Activated CD4-positive, alpha-beta T cell treated with anti-CD3 and anti-CD28 coated beads, Interleukin-2, Interleukin-6, amounts not matched to agents 100 ng/mL and 50 ng/mL, durations not matched to agents 16 hours and 8 hours (primary cell): ENCODE measurements at regions not wholly inside any gene's neighbourhood (a gene's known extent, or its start where the extent isn't known, plus 50 kb on each side); places are given as distances from the start of the nearest gene placed in this dataset.

ENCODE experiments used
- DNase-seq: peaks from one replicate; pipeline ENCODE4 v3.0.0-alpha.2; 2020

DNA sequence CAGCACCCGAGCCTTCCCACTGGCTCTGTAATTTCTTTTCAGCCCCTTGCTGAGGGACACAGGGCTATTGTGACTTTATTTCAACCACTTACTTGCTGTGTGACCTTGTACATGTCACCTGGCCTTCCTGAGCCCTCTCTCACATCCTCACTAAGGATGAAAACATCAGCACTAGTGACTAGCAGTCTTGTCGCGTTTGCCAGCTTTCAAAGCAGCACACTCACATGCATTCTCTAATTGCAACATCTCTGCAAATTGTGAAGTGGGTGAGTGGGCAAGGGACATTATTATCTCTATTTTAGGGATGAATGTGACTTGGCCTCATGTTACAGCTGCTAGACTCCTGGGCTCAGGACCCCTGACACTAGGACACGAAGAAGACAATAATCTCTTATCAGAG is 144.5 kb downstream of the SEC61B start:
- no peak for DNase-seq

DNA sequence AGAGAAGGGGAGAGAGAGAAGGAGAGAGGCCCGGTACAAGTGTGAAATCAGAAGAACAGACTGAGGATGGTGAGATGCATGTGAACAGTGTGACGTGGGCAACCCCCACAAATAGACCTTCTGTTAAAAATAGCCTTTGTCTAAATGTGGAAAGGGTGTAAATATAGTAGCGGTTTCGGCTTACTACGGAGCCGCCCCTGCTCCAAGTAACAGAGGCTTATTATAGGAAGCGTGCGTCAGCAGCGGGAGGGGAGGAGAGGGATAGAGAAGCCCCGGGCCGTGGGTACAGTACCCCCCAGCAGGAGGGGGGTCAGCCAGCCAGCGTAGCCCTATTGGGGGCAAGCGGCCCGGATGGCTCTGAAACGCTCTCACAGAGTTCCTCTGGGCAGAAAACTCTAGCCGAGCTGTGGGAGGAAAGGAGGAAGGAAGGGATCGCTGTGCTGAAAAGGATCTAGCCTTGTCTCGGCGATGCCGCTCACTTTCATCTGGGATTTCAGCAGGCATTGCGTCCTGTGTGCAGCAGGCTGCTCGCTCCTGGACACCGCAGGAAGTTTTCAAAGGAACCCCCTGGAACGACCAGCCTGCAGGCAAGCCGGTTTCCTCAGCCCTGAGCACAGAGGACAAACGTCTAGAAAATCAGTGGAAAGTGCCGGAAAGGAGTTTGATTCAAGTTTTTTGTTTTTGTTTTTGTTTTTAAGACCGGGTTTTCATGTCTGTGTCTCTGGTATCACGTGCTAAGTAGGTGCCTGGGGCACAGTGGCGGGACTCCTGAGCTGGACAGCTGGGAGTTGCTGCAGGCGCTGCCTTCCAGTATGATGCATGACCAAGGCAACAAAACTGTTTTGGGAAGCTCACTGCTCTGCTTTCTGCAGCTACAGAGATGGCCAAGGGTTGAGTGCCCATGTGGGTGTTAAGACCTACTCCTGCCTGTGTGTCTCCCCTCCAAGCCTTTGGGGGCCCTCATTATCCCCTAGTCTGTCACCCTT is 146.6 kb downstream of the SEC61B start:
- DNase-seq, result no peak

DNA sequence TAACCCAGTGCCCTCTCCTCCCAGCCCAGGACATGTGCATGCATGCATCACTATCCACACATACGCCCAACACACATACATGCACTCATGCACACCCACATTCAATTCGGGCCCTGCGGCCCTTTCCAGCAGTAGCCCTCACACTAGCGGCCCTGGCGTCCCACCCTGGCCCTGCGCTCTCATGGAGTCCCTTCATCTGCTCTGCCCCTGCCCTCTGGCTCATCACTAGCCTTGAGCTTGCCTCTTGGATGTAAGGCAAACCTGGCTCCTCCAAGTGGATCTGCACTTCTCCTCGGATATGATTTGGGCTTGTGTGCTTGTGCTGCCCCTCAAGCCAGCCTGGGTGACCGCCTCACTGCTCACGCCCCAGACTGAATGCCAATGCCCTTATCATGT is 147.2 kb downstream of the SEC61B start:
- no peak for DNase-seq

DNA sequence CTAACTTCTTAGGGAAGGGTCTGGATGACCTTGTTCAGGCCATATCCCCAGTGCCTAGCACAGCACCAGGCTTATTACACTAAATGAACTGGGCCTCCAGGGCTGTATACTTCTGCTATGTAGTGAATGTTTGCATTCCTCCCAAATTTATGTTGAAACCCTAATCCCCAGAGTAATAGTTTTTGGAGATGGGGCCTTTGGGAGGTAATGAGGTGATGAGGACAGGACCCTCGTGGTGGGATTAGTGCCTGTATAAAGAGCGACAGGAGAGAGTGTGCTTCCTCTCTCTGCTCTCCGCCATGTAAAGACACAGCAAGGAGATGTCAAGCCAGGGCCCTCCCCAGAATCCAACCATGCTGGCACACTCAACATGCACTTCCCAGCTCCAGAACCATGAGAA is 148.3 kb downstream of the SEC61B start:
- DNase-seq, result no peak

DNA sequence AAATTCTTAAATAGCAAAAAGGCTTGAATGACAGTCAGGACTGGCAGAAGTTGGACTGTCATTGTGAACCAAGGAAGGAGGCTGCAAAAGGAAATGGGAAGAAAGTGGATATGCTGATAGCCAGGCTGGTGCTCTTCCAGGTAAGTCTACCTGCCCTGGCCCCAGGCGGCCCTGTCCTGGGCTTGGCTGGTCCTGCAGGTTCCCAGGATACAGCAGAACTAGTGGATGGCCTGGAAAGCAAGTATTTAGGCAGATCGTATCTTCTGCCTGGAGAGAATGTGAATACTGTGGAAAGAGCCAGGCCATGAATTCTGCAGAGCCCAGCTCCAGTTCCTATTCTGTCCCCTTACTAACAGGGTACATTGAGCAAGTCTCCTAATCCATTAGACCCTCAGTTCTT is 149.3 kb downstream of the SEC61B start:
- DNase-seq, result no peak

DNA sequence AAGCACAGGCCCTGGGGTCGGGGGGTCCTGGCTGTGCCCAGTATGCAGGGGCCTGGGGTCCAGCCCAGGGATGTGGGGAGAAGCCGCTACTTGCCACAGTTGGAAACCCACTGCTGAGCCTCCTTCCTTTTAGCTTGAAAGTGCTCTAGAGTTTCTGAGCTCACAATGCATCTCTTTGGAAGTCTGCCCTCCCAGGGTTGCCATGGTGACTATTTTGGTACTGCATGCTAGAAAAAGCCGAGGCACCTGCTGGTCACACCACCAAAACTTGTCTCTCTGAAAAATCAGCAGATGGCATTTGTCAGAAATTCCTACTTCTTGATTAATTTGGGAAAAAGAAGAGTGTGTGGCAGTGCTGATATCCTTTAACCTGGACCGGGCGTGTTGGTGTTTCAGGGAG is 151.8 kb downstream of the SEC61B start:
- DNase-seq, result no peak

DNA sequence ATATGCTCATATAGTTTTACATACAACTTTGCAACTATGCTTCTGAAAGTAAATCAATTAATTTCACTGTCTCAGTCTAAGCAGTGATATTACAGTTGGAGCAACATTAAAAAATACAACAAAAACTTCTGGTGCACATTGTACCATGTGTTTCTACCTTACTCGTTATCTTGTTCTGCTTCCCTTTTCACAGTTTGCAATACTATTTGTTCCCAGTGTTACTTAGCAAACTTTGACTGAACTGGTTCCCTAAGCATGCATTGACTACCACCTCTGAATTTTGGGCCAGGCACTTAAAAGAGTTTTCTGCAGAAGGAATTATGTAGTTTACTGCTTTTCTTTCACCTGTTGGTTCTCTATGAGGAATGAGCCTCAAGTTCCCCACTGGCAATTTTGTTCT is 152.7 kb downstream of the SEC61B start:
- no peak for DNase-seq

DNA sequence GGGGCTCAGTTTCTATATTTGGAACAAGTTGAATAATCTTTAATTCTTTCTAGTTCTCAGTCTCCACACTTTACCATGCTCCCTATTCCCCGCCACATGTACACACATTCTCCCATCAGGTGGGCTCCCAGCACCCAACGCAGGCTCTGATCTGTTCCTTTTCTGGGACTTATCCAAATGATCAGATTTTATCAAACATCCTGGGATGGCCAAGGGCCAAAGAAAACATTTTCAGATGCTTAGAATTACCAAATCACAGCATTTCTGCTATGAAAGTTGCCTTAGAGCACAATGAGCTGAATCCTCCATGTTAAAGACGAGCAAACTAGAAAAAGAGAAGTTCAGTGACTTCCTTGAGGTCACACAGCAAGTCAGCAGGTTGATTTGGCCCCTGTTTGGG is 153.4 kb downstream of the SEC61B start:
- no peak for DNase-seq

DNA sequence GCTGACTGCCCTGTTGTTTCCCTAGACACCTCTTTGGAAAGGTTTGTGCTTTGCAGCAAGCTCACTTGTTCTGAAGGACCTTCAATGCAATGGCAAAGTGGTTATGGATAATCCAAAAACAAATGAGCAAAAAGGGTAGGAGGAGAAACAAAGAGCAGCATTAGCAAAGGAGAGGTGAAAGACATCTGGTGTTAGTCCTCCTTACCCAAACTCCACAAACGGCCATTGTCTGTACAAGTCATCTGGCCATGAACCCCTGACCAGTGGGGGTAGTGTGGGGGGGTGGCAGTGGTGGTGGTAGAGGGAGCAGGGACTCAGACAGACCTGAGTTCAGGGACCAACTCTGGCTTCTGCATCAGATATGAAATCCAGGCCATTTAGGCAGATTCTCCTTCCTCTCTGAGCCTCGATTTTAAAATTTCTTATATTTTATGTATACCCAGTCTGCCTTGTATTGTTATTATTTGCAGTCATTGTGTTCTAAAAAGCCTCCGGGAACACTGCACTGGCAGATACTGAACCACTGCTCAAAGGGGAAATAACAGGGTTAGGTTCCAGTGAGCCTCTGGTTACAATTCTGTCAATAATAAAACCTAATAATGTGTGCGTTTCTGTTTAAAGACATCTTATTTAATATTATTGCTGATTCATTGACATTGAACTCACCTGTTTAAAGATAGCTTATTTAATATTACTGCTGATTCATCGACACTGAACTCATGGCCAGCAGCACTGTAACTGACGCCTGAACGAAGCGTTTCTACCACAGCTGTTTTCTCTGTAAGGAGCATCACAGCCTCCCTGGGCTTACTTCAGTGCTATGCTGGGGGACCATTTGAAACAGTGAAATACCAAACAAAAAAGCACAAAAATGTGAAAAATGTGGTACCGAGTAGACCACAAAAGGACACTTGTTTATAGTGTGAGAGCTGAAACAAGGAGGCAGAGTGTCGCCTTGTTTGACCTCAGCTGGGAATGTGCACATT is 156.0 kb downstream of the SEC61B start:
- no peak for DNase-seq

DNA sequence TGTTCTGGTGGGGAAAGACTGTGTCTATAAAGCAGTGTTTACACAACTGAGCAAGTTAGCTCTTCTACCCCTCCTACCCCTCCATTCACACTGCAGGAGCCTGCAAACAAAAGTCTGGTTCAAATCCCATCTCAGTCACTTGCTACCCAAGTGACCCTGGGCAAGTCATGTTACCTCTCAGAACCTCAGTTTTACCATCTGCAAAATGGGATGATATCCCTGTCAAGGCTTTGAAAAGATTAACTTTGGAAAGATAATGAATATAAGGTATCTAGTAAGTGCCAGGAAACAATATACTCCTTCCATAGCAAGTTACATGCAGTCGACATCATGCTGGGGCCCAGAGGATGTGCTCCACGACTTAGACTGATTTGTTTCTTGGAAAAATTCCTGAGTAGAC is 161.5 kb downstream of the SEC61B start:
- DNase-seq, result no peak

DNA sequence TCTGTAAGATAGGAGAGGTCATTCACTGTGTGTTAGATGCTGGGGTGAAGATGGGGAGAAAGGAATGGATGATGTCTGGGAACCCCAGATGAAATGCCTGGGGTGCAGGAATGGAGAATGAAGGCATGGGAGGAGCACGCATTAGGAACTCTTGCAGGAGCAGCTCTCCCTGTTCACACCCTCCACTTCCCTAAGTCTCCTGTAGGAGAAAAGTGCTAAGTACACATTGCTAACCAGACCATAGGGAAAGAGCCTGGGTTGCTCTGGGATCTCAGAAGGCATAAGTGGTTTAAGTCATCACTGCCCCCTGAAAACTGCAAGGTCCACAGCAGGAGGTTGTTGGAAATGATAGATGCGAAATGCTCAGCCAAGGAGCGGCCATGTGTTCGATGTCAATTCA is 163.1 kb downstream of the SEC61B start:
- DNase-seq, result no peak

DNA sequence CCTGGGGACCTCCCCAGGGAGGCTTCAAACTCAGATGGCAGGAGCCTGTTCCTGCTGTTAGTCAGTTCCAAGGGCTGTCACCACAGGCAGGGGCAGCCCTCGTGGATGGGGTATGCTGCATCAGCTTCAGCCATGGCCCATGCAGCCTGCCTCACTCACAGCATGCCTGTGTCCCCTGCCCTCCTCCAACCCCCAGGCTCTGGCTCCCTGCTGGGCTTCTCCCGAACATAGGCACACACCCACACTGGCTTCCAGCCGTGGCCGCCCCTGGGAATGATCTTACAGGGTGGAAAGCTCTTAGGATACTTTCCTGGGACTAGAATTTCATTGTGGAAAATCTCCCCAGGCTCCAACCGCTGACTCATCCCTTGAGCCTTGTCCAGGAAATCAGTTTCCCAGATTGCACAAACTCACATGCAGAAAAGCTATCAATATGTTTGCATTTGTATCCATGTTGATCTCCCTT is 163.8 kb downstream of the SEC61B start:
- DNase-seq, result no peak

DNA sequence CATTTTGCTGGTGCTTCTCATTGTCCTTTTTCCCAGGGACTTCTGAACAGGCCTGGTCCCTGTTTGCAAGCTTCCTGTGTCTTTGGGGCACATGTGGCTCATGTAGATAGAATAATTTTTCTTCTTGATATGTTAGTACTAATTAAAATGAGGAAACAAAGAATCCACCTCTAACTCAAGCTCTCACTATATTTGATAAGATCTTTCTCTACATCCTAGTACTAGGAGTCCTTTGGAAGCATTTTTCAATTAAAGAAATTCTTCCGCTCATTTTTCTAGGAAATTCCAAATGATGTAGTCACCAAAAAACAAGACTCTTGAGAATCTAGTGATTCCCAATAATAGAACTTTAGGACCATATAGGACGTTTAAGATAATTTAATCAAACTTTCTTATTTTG is 165.3 kb downstream of the SEC61B start:
- DNase-seq, result no peak

DNA sequence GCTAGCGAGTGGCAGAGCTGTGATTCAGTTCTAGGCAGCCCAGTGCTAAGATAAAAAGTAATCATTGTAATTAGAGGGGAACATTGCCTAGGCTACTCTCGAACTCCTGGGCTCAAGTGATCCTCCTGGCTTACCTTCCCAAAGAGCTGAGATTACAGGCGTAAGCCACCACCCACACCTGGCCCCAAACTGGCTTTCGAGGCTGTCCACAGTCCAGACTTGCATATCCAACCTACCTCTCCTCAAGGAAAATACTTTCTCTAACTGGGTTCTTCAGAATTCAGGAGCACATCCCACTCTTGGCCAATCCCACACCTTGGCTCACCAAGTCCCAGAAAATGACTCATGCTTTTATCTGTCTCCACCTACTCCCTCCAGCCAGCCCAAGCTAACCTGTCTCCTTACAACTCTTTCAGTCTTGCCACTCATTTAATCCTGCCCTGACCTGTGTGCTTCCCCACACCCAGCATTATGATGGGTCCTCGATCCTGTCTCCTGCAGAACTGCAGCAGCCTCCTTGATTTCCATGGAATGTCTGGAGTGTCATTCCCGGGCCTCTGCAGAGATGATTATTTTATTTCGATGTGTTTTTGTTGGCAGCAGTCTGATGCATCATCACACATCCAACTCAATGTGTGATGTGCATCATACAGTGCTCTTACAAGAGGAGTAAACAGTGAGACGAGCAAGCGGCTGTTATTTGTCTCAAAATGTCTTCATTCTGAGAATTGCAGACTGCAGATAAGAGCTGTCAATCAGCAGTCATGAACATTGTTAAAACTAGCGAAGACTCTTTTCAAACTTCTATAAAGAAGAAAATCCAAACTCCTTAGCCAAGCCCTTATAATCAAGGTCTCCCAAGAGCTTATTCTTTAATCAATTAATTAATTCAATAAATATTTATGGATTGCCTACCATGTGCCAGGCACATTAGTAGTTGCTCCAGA is 167.3 kb downstream of the SEC61B start:
- no peak for DNase-seq

DNA sequence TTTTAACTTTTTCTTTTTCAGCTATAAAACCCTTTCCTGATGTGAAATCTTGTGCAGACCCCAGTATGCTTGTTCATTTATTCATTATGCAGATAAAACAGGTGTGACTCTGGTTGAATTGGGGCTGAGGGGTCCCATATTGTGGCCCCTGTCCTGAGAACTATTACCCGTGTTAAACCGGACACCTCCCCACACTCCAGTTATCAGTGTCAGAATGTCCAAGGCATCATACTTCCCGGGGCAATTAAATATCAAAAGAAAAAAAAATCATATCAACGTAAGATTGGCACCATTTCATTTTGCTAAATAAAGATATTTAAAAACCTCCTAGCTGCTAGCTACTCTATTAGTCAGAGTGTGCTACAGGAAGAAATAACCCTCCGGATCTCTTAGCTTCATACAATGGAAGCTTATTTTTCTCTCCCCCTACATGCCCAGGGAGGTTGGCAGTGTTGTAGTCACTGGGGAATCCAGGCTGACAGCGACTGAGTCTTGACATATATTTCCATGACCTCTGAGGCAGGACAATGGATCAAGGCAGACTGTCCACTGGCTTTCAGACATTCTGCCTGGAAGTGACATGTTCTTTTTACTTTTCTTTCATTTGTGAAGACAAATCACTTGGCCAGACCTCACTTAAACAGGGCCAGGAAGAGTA is 170.0 kb downstream of the SEC61B start:
- no peak for DNase-seq

DNA sequence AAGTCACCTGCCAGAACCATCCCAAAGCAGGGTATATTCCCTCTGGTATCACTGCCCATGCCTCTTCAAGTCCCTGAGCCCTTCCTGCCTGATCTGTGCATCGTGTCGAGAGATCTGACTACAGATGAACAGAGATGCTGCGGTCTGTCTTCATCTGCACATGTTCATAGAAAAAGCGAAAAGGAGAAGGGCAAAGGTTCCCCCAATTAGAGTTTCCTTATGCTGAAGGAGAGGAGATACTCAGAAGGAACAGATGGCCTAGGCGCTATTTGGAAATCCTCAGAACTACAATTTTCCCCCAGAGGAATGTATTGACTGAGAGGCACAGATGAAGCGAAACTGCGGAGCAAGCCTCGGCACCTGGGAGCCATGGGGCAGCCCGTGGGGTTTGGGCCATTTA is 170.9 kb downstream of the SEC61B start:
- no peak for DNase-seq

DNA sequence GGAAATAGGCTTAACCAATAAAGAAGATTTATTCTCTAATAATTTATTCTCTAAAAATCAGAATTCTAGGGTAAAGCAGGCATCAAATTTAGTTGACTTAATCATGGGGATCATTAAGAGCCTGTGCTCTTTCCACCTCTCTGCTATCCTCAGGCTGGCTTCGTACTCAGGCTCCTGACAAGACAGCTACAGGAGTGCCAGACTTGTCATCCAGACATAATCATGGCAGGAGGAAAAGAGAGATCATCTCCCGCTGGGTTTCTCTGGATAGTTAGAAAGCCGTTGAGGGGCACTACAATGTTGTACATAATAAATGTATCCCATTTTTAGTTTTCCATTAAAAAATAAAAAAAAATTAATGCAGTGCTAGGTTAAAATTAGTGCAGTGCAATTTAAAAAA is 171.9 kb downstream of the SEC61B start:
- no peak for DNase-seq

DNA sequence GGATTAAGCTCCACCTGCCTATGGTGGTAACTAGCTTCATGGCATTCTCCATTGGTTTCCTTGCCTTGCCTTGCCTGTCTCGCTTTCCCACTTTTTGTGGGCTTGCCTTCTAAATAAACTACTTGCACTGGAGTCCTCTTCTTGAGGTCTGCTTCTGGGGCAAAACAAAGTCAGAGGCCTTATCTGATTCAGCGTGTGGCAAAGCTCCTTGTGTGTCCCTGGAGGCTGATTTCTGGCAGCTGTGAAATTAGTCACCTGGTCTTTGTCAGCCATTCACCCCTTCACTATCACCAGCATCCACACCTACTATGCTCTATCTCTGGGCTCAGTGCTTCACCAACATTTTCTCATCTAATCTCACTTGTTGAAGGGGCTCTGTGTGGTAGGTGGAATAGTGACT is 176.2 kb downstream of the SEC61B start:
- no peak for DNase-seq

DNA sequence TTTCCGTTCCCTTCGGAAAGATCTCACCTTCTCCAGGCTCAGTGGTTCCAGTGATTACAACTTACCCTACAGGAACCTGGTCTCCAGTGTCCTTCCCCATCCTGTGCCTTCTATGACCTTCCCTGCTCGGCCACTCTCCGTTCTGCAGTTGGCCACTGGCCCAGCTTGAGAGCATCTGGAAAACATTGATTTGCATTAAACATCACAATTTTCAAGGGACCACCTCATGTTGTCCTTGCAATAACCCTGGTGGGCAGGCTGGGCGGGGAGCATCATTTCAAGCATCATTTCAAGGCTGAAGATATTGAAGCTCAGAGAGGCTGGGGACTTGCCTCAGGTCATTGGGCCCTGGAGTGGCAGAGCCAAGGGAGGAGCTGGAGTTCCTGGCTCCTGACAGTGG is 177.4 kb downstream of the SEC61B start:
- no peak for DNase-seq

DNA sequence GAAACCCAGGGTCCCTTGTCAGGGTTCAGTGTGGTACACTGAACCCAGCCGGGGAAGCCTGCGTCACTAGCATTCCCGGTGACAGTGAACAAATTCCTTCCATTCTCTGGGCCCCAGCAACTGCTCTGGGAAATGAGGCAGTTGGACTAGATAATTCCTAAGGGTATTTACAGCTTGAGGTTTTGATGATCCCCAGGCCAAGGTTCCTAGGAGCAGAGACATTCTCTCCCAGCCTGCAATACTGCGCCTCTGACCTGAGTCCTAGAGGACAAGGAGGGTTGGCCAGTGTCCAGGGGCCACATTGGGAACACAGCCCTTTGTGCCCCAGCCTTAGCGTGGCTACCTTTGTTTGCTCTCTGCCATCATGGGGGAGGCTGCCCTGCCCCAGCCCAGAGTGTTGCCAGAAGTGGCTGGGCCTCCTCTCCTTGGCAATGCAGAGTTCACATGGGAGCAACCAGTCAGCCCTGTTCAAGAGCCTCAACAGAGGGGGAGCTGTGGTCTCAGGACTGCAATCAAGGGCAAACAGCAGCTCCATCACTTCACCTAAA is 178.2 kb downstream of the SEC61B start:
- DNase-seq, result no peak

DNA sequence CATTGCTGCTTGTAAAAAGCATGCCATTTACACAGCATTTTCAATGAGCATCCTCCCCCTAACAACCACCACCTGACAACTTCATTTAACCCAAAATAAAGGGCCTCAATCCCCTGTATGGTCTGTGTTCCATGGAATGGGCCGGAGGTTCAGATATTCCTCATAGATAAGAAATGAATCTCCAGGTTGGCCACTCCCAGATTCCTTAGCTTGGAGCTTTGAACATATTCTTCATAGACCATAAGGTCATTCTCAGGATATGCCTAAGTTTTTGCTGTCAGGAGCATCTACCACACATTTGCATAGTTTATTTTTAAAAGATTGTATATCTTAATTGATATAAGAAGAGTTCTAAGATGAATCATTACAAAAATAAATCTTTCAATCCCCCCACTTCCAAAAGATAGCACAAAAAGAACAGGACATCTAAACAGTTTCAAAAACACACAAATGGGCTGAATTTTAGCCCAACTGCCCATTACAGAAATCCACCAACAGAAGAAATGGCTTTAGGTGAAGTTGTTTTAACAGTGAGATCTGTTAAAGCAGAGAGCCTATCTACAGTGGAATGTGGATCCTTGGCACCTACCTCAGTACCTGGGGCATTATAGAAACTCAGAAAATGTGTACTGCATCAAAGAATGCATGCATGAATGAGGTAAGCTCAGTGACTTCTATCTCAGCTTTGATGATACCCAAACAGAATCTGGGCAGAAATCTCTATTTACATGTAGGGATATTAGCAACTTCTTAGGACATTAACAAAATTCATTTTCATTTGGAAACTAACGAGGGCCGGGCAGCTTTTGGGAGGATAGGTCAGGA is 179.8 kb downstream of the SEC61B start:
- DNase-seq, result no peak
